AG08396 (cell line): ENCODE measurements at regions not wholly inside any gene's neighbourhood (a gene's known extent, or its start where the extent isn't known, plus 50 kb on each side); places are given as distances from the start of the nearest gene placed in this dataset.

ENCODE experiments used
- DNase-seq: peaks from one replicate; pipeline ENCODE4 v3.0.0; 2012; ENCODE audit warnings: low spot score, mixed read lengths

DNA sequence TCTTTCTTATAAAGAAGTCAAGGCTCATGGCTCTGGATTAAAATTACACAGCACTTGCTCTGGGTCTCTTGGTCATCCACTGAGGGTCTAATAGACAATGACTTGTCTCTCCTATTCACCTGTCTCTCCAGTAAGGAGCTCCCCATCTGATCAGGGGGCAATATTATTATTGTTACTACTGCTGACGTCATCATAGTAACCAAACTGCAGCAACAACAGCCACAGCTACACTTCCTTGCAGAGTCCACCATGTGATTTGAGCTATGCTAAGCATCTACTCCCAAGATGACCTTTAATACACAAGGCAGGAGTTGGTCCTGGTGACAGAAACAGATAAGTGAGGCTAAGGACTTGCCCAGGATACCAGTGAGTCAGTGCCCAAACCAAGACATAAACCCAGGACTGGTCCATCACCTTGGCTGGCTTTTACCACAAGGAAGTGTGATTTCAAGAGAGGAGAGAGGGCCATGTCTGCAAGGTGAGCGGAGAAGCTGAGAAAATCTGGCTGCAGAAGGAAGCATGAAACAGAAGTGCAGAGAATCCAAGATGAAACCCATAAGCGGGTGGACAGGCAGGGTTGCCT lies 602.5 kb downstream of the PTPRU start:
- no peak for DNase-seq

GRCh38 chr1:29836651-29837646 lies 600.6 kb downstream of the PTPRU start:
- no peak for DNase-seq

DNA sequence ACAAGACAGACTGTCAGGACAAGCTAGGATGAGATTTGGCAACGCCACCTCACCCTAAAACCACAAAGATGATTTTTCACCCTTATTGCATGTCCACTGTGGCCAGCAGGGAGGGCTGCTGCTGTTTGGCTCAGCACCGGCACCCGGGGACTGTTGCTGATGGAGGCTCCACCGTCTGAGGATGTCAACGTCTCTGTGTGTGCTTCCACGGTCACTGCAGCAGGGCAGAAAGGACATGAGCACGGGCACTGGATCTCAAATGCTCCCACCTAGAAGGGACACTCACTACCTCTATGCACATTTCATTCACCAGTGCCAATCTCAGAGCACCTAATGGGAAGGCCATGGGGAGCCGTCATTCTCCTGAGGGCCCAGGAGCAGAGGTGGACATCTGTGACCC lies 599.6 kb downstream of the PTPRU start:
- DNase-seq: no peak

- DNase-seq: no peak
These were observed 599.1 kb downstream of the PTPRU start for GRCh38 chr1:29835406-29835805.

- DNase-seq: no peak
These were observed 597.3 kb downstream of the PTPRU start for GRCh38 chr1:29833581-29833980.

GRCh38 chr1:29832936-29833335 lies 596.6 kb downstream of the PTPRU start:
- DNase-seq: no peak

GRCh38 chr1:29832471-29832870 lies 596.1 kb downstream of the PTPRU start:
- DNase-seq: no peak

DNA sequence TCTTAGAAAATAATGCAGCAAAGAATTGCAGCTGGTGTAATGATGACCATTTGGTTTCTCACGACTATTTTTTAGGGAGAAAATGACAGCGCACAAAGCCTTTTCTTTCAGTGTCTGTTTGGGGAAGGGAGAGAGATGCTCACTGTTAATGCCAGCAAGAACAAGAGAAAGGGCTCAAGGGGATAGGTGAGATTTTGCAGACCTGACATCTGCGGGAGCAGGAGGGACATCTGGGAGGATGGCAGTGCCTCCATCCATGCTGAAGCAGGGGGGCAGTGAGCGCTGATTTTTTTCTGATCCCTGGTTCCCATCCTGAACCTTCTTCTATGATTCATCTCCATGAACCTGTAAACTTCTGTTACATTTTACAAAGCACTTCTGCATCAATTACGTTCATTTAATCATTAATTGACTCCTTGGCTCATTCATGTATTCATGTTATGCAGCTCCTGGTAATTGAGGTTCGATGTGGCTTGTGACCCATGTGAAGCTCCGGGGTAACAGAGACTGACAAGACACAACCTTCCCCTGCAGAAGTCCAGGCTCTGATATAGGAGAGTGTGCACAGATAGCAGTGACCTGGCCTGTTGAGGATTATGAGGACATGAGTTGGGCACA lies 595.3 kb downstream of the PTPRU start:
- no peak for DNase-seq

- DNase-seq: no peak
These were observed 594.6 kb downstream of the PTPRU start for GRCh38 chr1:29830916-29831315.

DNA sequence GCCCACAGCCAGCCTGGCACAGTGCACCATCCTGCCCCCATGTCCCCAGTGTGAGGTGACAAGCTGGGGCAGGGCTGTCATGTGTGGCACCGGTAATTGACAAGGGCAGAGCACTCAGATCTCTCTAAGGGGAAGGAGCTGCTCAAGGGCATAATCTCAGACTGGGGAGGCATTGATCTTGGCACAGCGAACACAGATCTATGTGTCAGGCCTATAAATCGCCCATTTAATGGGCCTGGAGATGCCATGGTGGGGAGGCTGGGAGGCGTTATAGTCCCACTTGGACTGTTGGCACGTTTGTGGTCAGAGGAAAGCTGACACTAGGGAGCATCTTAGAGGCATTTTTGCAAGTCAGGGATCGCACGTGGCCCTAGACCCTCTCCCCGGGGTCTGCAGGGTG lies 594.1 kb downstream of the PTPRU start:
- no peak for DNase-seq

DNA sequence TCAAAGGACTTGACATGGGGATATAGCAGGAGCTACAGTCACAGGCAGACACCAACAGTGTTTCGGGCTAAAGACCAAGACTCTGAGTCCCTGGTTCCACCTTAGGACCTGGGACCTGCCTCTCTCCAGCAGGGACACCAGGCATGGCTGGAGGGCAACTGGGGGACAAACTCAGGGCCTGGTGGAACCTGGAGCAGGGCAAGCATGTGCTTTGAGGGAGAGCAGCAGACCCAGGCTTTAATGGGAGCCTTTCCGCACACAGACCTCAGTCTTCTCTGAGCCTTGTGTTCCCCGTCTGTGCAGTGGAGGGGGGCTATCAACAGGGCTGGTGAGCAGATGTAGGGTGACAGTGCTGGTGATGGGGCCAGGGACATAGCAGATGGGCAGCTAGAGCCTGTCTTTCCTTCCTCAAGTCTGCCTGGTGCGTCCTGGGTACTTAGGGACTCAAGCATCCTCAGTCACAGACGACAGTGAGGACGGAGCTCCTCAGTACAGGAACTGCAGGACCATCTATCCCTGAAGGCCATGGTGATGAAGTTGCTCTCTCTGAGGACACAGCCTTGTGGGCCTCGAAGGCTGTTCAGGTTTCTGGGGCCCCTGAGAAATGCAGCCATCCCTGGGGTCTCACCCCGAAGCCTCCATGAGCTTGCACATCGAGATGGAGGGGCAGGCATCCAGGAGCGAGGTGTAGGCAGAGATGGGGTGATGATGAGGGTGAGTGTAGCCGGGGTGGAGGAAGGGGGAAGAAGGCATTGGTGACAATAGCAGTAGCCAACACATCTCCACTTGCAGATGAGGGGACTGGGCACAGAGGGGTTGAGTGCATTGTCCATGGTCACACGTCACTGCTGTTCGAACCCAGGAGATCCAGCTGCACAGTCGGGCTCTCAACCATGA lies 593.4 kb downstream of the PTPRU start:
- no peak for DNase-seq

DNA sequence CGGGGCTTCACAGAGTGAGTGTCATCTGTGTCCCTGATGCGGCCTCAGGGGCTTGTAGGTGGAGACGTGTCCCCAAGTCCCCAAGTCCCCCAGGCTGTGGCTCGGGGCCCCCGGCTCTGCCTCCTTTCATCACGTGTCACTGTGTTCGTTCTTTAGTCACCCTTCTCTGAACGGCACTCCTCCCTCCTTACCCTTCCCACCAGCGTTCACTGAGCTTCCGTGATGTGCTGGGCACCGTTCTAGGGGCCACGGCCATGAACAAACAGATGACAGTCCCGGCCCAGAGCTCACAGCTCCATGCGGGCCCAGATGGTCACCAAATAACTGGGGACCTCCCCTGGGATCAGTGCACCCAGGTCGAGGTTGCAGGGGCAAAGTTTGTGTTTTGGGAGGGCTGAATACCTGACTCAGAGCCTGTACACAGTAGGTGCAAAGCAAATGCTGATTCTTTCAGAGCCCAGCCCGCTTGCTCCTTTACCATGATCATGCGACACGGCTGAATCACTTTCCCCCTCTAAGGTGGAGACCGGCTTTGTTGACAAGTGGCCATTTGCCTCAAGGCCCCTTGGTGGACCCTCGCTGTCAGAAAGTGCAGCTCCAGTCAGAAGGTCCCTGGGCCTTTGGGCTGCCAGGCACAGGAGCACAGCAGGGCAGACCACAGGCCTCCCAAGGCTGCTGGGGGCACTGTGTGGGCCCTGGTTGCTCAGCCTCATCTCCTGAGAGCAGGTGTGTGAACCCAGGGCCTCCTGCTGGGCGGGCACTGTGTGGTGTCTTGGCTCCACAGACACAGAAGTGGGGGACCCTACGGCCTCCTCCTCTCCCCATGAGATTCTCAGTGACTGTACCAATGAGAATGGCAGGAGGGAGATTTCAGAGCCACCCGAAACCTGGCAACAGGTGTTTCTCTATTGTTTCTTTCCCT lies 592.5 kb downstream of the PTPRU start:
- no peak for DNase-seq

DNA sequence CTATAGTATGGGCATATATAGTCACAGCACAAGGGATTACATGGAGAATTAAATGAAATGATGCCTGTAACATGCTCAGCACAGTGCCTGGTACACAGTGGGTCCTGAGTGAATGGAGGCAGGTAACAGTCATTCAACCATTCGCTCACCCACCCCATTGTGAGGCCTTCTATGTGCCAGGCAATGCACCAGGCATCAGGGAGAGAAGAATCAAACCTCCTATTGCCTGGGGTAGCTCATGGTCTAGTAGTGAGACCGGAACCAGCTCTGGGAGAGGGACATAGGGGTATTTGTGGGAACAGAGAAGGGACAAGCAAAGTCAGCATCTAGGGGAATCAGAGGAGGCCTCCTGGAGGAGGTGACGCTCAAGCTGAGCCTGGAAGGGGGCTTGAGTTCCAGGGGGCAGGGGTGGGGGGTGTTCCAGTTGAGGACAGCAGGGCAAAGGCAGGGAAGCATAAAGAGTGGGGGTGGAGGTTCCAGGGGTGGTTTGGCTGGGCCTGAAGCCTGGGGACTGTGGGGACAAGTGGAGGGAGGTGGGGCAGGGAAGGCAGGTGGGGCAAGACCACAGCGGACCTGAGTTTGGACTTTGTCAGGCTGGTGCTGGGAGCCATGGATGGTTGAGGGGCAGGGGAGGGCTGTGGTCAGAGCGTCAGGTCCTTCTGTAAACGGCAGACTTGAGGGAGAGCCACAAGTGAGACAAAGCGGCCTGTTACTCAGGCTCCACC lies 591.6 kb downstream of the PTPRU start:
- no peak for DNase-seq

DNA sequence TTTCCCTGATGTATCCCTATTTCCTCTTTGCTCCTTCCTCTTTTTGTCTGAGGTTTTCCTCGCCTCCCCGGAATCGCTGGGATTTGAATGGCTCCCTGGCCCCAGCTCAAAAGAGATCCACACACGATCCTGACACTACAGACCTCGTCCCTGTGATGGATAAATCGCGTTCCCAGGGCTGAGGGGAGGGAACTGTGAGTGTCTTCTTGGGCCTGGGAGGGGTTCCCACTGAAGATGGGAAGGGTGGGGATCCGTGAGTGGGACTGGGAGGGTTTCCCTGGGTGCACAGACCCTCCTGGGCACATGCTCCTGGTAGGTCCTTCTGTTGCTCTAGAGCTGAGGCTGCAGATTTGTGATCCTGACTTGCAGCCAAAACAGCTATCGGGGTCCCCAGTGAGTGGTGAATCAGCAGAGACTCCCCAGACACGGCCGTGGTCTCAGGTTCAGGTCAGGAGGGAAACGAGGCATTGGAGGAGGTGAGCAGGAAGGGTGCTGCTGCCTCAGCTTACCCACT lies 591.0 kb downstream of the PTPRU start:
- no peak for DNase-seq

- DNase-seq: no peak
These were observed 590.3 kb downstream of the PTPRU start for GRCh38 chr1:29826646-29827045.

DNA sequence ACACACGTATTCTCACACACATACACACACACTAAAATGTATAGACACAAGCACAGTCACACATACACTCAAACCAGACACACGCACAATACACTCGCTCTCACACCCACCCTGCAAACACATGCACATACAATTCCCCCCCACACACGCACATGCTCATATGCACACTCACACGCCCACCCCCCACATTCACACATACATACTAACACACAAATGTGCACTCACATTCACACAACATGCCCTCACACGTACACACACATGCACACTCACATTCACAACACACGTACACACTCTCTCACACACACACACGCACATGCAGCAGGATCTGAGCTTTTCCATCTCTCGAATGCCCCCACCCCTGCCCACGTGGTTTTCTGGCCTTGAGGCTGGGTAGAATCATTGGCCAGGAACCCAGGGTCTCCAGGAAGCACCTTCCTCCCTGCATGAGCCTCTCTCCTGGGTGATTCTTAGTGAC lies 589.7 kb downstream of the PTPRU start:
- no peak for DNase-seq

- DNase-seq: no peak
These were observed 589.1 kb downstream of the PTPRU start for GRCh38 chr1:29825274-29825940.

DNA sequence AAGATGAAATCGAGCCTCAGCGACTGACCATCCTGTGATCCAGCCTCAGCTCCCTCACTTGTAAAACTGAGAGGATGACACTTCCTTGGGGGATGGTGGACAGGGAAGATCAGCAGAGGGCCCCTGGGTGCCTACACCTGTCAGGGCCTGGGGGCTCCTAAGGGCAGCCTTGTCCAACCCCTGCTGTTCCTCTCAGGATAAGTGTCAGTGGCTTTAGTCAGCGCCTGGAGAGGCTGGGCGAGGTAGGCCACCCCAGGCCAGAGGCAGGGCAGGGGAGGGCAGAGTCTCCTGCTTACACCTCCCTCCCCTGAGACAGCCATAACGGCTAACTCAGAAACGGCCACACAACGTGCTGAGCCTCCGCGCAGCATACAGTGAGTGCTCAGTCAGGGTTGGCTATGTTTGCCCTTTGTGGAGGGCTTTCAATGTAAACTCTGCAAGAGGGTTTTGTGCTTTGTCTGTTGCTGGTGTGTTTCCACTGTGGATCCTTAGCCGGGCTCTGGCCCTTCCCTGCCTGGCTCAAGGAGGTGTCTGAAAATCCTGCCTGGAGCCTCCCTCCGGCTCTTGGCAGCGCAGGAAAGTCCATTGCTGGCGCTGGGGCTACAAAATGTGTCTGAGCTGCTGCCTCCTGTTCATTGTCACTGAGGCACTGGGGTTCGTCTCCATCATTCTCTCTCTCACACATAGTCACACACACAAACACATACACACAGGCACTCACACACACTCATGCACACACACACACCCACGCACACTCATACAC lies 588.4 kb downstream of the PTPRU start:
- DNase-seq: no peak

DNA sequence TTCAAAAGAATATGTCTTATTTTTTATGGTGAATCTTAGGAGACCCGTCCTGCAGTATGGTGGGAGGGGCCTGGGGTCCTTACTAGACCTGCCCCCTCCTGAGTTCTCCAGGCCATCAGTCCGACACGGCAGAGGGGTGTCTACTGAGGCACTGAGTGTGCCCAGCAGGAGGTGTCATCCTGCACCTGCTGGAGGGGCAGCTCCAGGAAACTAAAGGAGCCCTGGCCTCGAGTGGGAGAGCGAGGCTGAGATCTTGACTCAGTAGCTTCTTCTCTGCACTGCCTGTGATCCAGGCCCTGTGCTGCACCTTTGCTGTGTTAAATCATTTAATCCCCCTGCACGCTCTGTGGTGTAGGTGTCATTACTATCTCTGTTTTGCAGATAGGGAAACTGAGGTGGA lies 587.7 kb downstream of the PTPRU start:
- no peak for DNase-seq
